ENCODE measurements at regions not wholly inside any gene's neighbourhood (a gene's known extent, or its start where the extent isn't known, plus 50 kb on each side); places are given as distances from the start of the nearest gene placed in this dataset.

GRCh38 chr14:97039717-97040363 is 242.7 kb downstream of the VRK1 start:
- Histone ChIP-seq H2AFZ (ENCODE audit: low read depth, low read length) (no peak overlapping the region), H3K27ac (ENCODE audit: low read length) (no peak overlapping the region), H3K9me3 (ENCODE audit: low read length) (no peaks in the 10 kb centered on the region), H3K27me3 (ENCODE audit: insufficient read depth, low read depth, low read length) (no peaks in the 10 kb centered on the region), H3K79me2 (replicated peaks; ENCODE audit: insufficient read depth, low read length) (no peaks in the 10 kb centered on the region), H3K4me2 (ENCODE audit: low read length) (no peak overlapping the region), H3K36me3 (ENCODE audit: insufficient read depth, low read length) (no peaks in the 10 kb centered on the region), H3K4me3 (ENCODE audit: low read length) (no peak overlapping the region), H4K20me1 (ENCODE audit: insufficient read depth) (no peaks in the 10 kb centered on the region), H3F3A (ENCODE audit: insufficient read depth, low read length, poor library complexity, severe bottlenecking) (no peaks in the 10 kb centered on the region), H3K9ac (ENCODE audit: low read length) (no peak overlapping the region), H3K9me2 (ENCODE audit: insufficient read depth, low read length) (no peaks in the 10 kb centered on the region)
- TF ChIP-seq CTCF (IDR thresholded peaks at IDR 0.05; ENCODE audit: poor library complexity, severe bottlenecking) = no peak
- no peak for TF ChIP-seq SMC3 (conservative IDR thresholded peaks at IDR 0.05; ENCODE audit: poor library complexity)
- no peak for TF ChIP-seq POLR2AphosphoS5 (IDR thresholded peaks at IDR 0.05)
- TF ChIP-seq MXI1 (conservative IDR thresholded peaks at IDR 0.05; ENCODE audit: poor library complexity, severe bottlenecking) = no peak
- TF ChIP-seq EZH2 (IDR thresholded peaks at IDR 0.05; ENCODE audit: borderline replicate concordance, insufficient read depth, low read length, poor library complexity, severe bottlenecking) = no peak
- TF ChIP-seq TAF1 (IDR thresholded peaks at IDR 0.05; ENCODE audit: low read depth) = no peak
- no peak for TF ChIP-seq RAD21 (conservative IDR thresholded peaks at IDR 0.05)
- TF ChIP-seq EP300 (conservative IDR thresholded peaks at IDR 0.05; ENCODE audit: poor library complexity, severe bottlenecking) = no peak
- TF ChIP-seq REST (IDR thresholded peaks at IDR 0.05; ENCODE audit: borderline replicate concordance) = no peak

- no peaks in the 10 kb centered on the region for H3K36me3 ChIP-seq (ENCODE audit: insufficient read depth, low read length)
- no peak overlapping the region for H3K4me2 ChIP-seq (ENCODE audit: low read length)
- H3K9me2 ChIP-seq (ENCODE audit: insufficient read depth, low read length) = no peaks in the 10 kb centered on the region
- H2AFZ ChIP-seq (ENCODE audit: low read depth, low read length) = no peak overlapping the region
- H3K4me3 ChIP-seq (ENCODE audit: low read length) = no peak overlapping the region
- H3K27ac ChIP-seq (ENCODE audit: low read length) = no peak overlapping the region
- H3K9ac ChIP-seq (ENCODE audit: low read length) = no peak overlapping the region
- no peaks in the 10 kb centered on the region for H3K79me2 ChIP-seq (replicated peaks; ENCODE audit: insufficient read depth, low read length)
- no peaks in the 10 kb centered on the region for H3K27me3 ChIP-seq (ENCODE audit: insufficient read depth, low read depth, low read length)
- no peak for TF ChIP-seq TAF1 (IDR thresholded peaks at IDR 0.05; ENCODE audit: low read depth)
- no peak for TF ChIP-seq REST (IDR thresholded peaks at IDR 0.05; ENCODE audit: borderline replicate concordance)
- TF ChIP-seq SMC3 (conservative IDR thresholded peaks at IDR 0.05; ENCODE audit: poor library complexity) = no peak
- TF ChIP-seq EZH2 (IDR thresholded peaks at IDR 0.05; ENCODE audit: borderline replicate concordance, insufficient read depth, low read length, poor library complexity, severe bottlenecking) = no peak
- H3K9me3 ChIP-seq (ENCODE audit: low read length) = no peaks in the 10 kb centered on the region
- H4K20me1 ChIP-seq (ENCODE audit: insufficient read depth) = no peaks in the 10 kb centered on the region
- no peaks in the 10 kb centered on the region for H3F3A ChIP-seq (ENCODE audit: insufficient read depth, low read length, poor library complexity, severe bottlenecking)
Measured at GRCh38 chr14:97046967-97047366, 249.8 kb downstream of the VRK1 start.

Measured in neural cell (in vitro differentiated cells).